GM12878 (cell line): ENCODE measurements at regions not wholly inside any gene's neighbourhood (a gene's known extent, or its start where the extent isn't known, plus 50 kb on each side); places are given as distances from the start of the nearest gene placed in this dataset.

Source experiments
- CBFB ChIP-seq: IDR thresholded peaks from 2 replicates; pipeline ENCODE4 v1.6.1; 2016; ENCODE audit warnings: antibody characterized with exemption, low read depth
- CEBPB ChIP-seq, 2 experiments: fragments of 150-350 bp in 1 of 2; IDR thresholded peaks; 2 replicates each; pipeline ENCODE4 v1.6.1; 2012 to 2014; ENCODE audit warnings: low read depth in 2 of 2, low read length in 2 of 2, borderline replicate concordance in 1 of 2, inconsistent platforms in 1 of 2
- CUX1 ChIP-seq: IDR thresholded peaks from 2 replicates; pipeline ENCODE4 v1.6.1; 2012; ENCODE audit warnings: improper control_type of control experiment, low read depth, low read length; ENCODE audit not compliant: insufficient replicate concordance
- GABPA ChIP-seq: IDR thresholded peaks from 2 replicates; pipeline ENCODE4 v1.6.1; 2014; ENCODE audit warnings: antibody characterized with exemption, low read depth, mild to moderate bottlenecking, inconsistent platforms
- JUNB ChIP-seq: IDR thresholded peaks from 2 replicates; pipeline ENCODE4 v1.6.1; 2016; ENCODE audit warnings: antibody characterized with exemption, mild to moderate bottlenecking
- MEF2A ChIP-seq: IDR thresholded peaks from 2 replicates; pipeline ENCODE4 v1.6.1; 2011; ENCODE audit warnings: low read depth, mild to moderate bottlenecking, low read length, moderate library complexity; ENCODE audit not compliant: insufficient read depth
- NR2C1 ChIP-seq: fragments of 450-650 bp; IDR thresholded peaks from 2 replicates; pipeline ENCODE4 v1.6.1; 2017; ENCODE audit warnings: antibody characterized with exemption, mild to moderate bottlenecking, moderate library complexity
- NR2F1 ChIP-seq: fragments of 450-650 bp; conservative IDR thresholded peaks from 2 replicates; pipeline ENCODE4 v1.6.1; 2017; ENCODE audit warnings: mild to moderate bottlenecking
- NRF1 ChIP-seq: conservative IDR thresholded peaks from 2 replicates; pipeline ENCODE4 v1.6.1; 2011; ENCODE audit warnings: mild to moderate bottlenecking, low read depth, low read length, improper control_type of control experiment
- RBBP5 ChIP-seq: fragments of 200-600 bp; sonication (generic); conservative IDR thresholded peaks from 2 replicates; pipeline ENCODE4 v1.6.1; 2016
- RELB ChIP-seq: fragments of 450-650 bp; IDR thresholded peaks from 2 replicates; pipeline ENCODE4 v1.6.1; 2017; ENCODE audit warnings: low read depth, mild to moderate bottlenecking, moderate library complexity
- RUNX3 ChIP-seq: IDR thresholded peaks from 2 replicates; pipeline ENCODE4 v1.6.1; 2012; ENCODE audit warnings: low read length, inconsistent platforms
- WRNIP1 ChIP-seq: IDR thresholded peaks from 2 replicates; pipeline ENCODE4 v1.6.1; 2011; ENCODE audit warnings: low read depth, low read length, improper control_type of control experiment, borderline replicate concordance
- TF ChIP-seq, protein P1 (sequence below): IDR thresholded peaks from 2 replicates; pipeline ENCODE4 v1.6.1; 2011; ENCODE audit warnings: borderline replicate concordance, low read depth, mild to moderate bottlenecking, moderate library complexity, low read length; ENCODE audit not compliant: insufficient read depth, poor library complexity, severe bottlenecking
- TF ChIP-seq, protein P2 (sequence below): fragments of 450-650 bp; formaldehyde crosslinking; IDR thresholded peaks from 2 replicates; pipeline ENCODE4 v1.4.0; 2020; ENCODE audit warnings: mild to moderate bottlenecking, moderate library complexity

DNA sequence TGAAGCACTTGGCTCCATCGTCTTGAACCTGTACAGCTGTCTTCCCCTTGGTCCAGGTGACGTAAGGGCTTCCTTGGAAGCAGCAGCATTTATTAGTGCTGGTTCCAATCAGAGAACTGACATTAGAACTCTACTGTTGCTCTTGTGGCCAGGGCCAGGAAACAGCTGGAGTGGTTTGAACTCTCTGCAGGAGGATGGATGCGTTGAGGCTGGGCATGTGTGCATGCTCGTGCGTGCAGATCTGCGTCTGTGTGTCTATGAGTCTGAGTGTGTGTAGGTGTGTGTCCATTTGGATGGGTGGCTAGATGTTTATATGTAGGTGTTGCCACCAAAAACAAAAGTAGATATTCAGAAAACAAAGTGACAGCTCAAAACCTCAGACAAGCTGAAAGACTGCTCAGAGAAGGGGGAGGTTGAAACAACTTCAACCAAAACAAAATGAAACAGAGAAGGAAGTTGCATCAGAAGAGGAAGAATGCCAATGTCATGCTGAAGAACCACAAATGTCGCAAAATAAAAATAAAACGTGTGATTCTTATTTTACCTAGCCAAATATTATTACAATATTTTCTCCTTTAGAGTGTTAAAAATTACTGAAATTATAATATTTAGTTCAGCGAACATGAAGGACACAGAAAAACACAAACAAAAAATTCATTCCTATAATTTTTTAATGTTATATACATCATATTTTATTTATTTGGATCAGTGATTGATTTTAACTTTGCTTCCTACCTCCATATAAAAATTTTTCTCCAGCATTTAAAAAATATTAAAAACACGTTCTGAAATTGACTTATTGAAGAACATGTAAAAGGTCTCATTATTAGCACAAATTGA is 96.1 kb upstream of the MKLN1 start (continued):
- TF ChIP-seq CUX1 (no peak), RELB (peak; percentile 43; the same call in 1 of the 2 replicates), MEF2A (0 out of 2 replicates have a peak, but pooled peaks have one; percentile 59), CBFB (peak; percentile 52; the same call in 1 of the 2 replicates), WRNIP1 (no peak), RBBP5 (no peak), NRF1 (no peak), NR2C1 (no peak), CEBPB (IDR thresholded peaks at IDR 0.05; ENCODE audit: borderline replicate concordance in 1 of 2, low read depth in 2 of 2, low read length in 2 of 2) (peak in 1 of 2 experiments; percentile 73; a peak in 2 of 4 replicates), NR2F1 (0 out of 2 replicates have a peak, but pooled peaks have one; percentile 22), JUNB (peak; percentile 54; the same call in 1 of the 2 replicates), GABPA (peak; percentile 68; the same call in 1 of the 2 replicates), RUNX3 (peak; percentile 89)
- TF ChIP-seq, protein P1, sequence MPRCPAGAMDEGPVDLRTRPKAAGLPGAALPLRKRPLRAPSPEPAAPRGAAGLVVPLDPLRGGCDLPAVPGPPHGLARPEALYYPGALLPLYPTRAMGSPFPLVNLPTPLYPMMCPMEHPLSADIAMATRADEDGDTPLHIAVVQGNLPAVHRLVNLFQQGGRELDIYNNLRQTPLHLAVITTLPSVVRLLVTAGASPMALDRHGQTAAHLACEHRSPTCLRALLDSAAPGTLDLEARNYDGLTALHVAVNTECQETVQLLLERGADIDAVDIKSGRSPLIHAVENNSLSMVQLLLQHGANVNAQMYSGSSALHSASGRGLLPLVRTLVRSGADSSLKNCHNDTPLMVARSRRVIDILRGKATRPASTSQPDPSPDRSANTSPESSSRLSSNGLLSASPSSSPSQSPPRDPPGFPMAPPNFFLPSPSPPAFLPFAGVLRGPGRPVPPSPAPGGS: no peak
- TF ChIP-seq, protein P2, sequence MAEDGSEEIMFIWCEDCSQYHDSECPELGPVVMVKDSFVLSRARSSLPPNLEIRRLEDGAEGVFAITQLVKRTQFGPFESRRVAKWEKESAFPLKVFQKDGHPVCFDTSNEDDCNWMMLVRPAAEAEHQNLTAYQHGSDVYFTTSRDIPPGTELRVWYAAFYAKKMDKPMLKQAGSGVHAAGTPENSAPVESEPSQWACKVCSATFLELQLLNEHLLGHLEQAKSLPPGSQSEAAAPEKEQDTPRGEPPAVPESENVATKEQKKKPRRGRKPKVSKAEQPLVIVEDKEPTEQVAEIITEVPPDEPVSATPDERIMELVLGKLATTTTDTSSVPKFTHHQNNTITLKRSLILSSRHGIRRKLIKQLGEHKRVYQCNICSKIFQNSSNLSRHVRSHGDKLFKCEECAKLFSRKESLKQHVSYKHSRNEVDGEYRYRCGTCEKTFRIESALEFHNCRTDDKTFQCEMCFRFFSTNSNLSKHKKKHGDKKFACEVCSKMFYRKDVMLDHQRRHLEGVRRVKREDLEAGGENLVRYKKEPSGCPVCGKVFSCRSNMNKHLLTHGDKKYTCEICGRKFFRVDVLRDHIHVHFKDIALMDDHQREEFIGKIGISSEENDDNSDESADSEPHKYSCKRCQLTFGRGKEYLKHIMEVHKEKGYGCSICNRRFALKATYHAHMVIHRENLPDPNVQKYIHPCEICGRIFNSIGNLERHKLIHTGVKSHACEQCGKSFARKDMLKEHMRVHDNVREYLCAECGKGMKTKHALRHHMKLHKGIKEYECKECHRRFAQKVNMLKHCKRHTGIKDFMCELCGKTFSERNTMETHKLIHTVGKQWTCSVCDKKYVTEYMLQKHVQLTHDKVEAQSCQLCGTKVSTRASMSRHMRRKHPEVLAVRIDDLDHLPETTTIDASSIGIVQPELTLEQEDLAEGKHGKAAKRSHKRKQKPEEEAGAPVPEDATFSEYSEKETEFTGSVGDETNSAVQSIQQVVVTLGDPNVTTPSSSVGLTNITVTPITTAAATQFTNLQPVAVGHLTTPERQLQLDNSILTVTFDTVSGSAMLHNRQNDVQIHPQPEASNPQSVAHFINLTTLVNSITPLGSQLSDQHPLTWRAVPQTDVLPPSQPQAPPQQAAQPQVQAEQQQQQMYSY (CRISPR knock-in tag): no peak
